ENCODE measurements at regions not wholly inside any gene's neighbourhood (a gene's known extent, or its start where the extent isn't known, plus 50 kb on each side); places are given as distances from the start of the nearest gene placed in this dataset.

DNA sequence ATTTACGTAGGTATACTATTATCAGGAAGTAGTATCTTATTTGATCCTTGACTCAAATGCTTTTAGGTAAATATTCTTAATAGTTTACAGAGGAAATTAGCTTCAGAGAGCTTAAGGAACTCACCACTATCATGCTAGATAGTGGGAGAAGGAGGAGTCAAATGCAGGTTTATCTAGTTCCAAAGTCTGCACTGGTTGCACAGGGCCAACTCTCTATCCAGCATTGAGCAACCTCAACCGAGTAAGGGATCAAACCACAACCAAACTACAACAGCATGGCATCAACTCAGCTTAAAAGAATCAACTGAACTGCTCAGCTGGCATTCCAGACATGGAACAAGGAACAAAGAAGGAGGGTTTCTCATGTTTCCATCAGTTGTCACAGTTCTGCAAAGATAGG lies 306.0 kb downstream of the MAF start:
- Histone ChIP-seq H3F3A (ENCODE audit: insufficient read depth, low read length) (no peaks in the 10 kb centered on the region), H3K9me2 (ENCODE audit: low read depth, low read length) (no peaks in the 10 kb centered on the region), H3K4me3 (ENCODE audit: low read depth, low read length, poor library complexity, severe bottlenecking) (no peak overlapping the region), H4K20me1 (ENCODE audit: insufficient read depth, low read length) (no peaks in the 10 kb centered on the region), H3K9me3 (ENCODE audit: low read length) (no peaks in the 10 kb centered on the region), H3K27ac (ENCODE audit: low read depth, low read length, poor library complexity, severe bottlenecking) (no peak overlapping the region), H3K9ac (ENCODE audit: low read length) (no peak overlapping the region), H2AFZ (ENCODE audit: low read length) (no peak overlapping the region), H3K27me3 (ENCODE audit: insufficient read depth, low read length) (no peaks in the 10 kb centered on the region), H3K4me2 (ENCODE audit: low read length) (no peak overlapping the region), H3K36me3 (ENCODE audit: insufficient read depth, low read length) (no peaks in the 10 kb centered on the region), H3K79me2 (ENCODE audit: insufficient read depth, low read length) (no peaks in the 10 kb centered on the region), H3K4me1 (ENCODE audit: insufficient read depth, low read length, severe bottlenecking) (no peaks in the 10 kb centered on the region)
- no peak for TF ChIP-seq EZH2 (IDR thresholded peaks at IDR 0.05; ENCODE audit: borderline replicate concordance, low read length)
- TF ChIP-seq, protein P1, sequence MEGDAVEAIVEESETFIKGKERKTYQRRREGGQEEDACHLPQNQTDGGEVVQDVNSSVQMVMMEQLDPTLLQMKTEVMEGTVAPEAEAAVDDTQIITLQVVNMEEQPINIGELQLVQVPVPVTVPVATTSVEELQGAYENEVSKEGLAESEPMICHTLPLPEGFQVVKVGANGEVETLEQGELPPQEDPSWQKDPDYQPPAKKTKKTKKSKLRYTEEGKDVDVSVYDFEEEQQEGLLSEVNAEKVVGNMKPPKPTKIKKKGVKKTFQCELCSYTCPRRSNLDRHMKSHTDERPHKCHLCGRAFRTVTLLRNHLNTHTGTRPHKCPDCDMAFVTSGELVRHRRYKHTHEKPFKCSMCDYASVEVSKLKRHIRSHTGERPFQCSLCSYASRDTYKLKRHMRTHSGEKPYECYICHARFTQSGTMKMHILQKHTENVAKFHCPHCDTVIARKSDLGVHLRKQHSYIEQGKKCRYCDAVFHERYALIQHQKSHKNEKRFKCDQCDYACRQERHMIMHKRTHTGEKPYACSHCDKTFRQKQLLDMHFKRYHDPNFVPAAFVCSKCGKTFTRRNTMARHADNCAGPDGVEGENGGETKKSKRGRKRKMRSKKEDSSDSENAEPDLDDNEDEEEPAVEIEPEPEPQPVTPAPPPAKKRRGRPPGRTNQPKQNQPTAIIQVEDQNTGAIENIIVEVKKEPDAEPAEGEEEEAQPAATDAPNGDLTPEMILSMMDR (IDR thresholded peaks at IDR 0.05; ENCODE audit: low read length): no peak

DNA sequence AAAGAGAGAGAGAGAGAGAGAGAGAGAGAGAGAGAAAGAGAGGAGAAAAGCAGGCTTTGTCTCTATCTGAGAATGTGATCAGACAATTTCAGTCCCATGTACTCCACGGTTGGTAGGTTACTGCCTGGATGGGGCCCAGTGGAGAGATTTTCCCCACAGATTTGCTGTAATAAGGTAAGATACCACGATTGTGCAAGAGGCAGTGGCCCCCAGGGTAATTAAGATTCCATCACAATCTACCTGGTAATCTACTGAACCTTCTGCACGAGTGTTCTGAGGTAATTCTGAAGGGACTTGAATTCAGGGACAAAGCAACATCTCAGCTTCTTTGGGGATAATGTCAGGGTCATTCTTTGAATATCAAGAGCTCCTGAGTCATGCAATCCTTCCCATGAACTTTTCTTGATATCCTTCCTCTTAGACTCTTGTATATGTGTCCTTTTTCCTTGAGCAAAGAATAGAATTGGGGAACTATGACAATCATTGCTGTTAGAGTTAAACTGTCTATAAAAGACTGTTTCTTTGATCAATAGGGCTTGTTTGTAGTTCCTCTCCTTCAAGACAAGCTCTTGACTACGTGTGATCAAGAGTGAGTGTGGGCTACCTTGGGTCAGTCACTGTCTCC lies 306.6 kb downstream of the MAF start:
- H3K4me2 ChIP-seq (ENCODE audit: low read length): no peak overlapping the region
- no peak overlapping the region for H2AFZ ChIP-seq (ENCODE audit: low read length)
- no peaks in the 10 kb centered on the region for H4K20me1 ChIP-seq (ENCODE audit: insufficient read depth, low read length)
- H3K79me2 ChIP-seq (ENCODE audit: insufficient read depth, low read length): no peaks in the 10 kb centered on the region
- no peak overlapping the region for H3K9ac ChIP-seq (ENCODE audit: low read length)
- no peaks in the 10 kb centered on the region for H3K4me1 ChIP-seq (ENCODE audit: insufficient read depth, low read length, severe bottlenecking)
- no peaks in the 10 kb centered on the region for H3F3A ChIP-seq (ENCODE audit: insufficient read depth, low read length)
- H3K27ac ChIP-seq (ENCODE audit: low read depth, low read length, poor library complexity, severe bottlenecking): no peak overlapping the region
- TF ChIP-seq, protein P1 (IDR thresholded peaks at IDR 0.05; ENCODE audit: low read length): no peak
- no peak for TF ChIP-seq EZH2 (IDR thresholded peaks at IDR 0.05; ENCODE audit: borderline replicate concordance, low read length)
- H3K27me3 ChIP-seq (ENCODE audit: insufficient read depth, low read length): no peaks in the 10 kb centered on the region
- H3K36me3 ChIP-seq (ENCODE audit: insufficient read depth, low read length): no peaks in the 10 kb centered on the region
- no peaks in the 10 kb centered on the region for H3K9me2 ChIP-seq (ENCODE audit: low read depth, low read length)
- H3K4me3 ChIP-seq (ENCODE audit: low read depth, low read length, poor library complexity, severe bottlenecking): no peak overlapping the region
- H3K9me3 ChIP-seq (ENCODE audit: low read length): no peaks in the 10 kb centered on the region

DNA sequence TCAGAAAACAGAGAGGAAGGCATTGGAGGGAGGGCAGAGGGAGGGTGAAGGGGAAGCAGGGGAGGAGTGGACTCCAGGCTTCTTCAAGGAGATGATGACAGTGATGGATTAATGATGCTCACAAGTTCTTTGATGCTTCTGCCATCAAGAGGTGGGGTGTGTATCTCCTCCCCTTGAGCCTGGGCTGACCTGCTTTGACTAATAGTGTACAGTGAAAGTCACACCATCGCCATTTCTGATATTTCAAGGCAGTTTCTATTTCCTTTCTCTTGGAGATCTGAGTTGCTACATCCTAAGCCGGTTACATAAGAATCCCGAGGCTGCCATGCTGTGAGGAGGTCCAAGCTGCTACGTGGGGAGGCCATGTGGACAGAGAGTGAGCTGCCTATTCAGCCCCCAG lies 312.5 kb downstream of the MAF start:
- Histone ChIP-seq H3K9ac (ENCODE audit: low read length) (no peak overlapping the region), H3K36me3 (ENCODE audit: insufficient read depth, low read length) (no peaks in the 10 kb centered on the region), H3K9me2 (ENCODE audit: low read depth, low read length) (no peaks in the 10 kb centered on the region), H3F3A (ENCODE audit: insufficient read depth, low read length) (no peaks in the 10 kb centered on the region), H4K20me1 (ENCODE audit: insufficient read depth, low read length) (no peaks in the 10 kb centered on the region), H3K27me3 (ENCODE audit: insufficient read depth, low read length) (no peaks in the 10 kb centered on the region), H3K4me1 (ENCODE audit: insufficient read depth, low read length, severe bottlenecking) (peaks cover 4% of the 10 kb centered on the region), H3K4me2 (ENCODE audit: low read length) (no peak overlapping the region), H3K79me2 (ENCODE audit: insufficient read depth, low read length) (no peaks in the 10 kb centered on the region), H3K4me3 (ENCODE audit: low read depth, low read length, poor library complexity, severe bottlenecking) (no peak overlapping the region), H3K9me3 (ENCODE audit: low read length) (no peaks in the 10 kb centered on the region), H2AFZ (ENCODE audit: low read length) (no peak overlapping the region), H3K27ac (ENCODE audit: low read depth, low read length, poor library complexity, severe bottlenecking) (no peak overlapping the region)
- TF ChIP-seq, protein P1 (IDR thresholded peaks at IDR 0.05; ENCODE audit: low read length): no peak
